SKM-1 treated with dmso at 0.1 percent for 144 hours (cell line): ENCODE measurements at regions not wholly inside any gene's neighbourhood (a gene's known extent, or its start where the extent isn't known, plus 50 kb on each side); places are given as distances from the start of the nearest gene placed in this dataset.

Source experiments
- DNase-seq: peaks from one replicate; lab custom pipeline; 2025; ENCODE audit not compliant: unreplicated experiment; lab: John Stamatoyannopoulos, UW

DNA sequence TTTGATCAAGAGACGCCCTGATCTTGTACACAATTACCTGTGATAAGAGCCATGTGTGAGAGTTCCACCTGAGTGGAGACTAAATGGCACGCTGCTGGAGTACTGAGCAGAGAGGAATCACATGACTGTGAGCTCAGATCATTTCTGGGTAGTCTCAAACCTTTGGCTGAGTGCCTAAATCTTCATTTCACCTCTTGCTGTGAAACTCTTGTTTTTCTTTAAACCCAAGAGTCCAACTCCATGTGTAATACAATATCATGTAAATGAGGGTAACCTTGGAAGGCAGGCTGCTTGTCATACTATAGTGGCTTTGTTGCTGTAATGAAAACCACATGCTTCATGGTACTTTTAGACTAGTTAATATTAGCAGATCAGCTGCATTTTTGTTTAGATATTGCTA, 156.9 kb downstream of the CAND1 start:
- no peak for DNase-seq

DNA sequence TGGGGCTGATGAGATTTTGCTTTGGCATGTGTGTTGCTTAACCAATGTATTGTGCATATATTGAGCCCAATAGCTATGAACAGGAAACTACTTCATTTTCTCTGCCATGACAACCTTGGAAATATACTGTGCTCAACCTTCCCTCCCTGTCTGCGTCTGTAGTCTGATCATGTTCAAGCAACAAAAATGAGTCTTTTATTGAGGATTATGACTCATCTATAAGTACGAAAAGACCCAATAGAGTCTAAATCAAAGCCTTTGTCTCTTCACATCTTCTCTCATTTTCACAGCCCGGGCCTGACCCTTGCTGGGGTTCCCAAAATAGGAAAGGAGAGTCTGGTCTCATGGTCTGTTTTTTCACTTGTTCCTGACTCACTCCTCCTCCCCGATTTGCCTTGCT, 158.2 kb downstream of the CAND1 start:
- DNase-seq = no peak

DNA sequence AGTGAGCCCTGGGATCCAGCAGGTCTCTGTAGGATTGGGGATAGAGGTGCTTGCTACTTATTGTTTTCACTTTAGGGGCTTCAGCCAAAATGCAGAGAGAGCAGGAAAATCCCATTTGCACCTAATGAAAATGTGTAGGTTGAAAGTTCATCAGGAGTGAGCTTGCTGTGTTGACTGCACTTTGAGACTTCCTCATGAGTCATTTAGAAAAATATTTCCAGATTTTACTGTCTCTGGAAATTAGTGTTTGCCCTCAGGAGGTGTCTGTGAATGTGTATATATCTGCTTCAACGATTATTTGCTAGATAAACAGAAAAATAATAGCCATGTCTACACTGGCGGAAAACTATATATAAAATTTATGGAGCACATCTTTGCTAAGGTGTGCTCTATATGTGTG, 159.3 kb downstream of the CAND1 start:
- DNase-seq = no peak

DNA sequence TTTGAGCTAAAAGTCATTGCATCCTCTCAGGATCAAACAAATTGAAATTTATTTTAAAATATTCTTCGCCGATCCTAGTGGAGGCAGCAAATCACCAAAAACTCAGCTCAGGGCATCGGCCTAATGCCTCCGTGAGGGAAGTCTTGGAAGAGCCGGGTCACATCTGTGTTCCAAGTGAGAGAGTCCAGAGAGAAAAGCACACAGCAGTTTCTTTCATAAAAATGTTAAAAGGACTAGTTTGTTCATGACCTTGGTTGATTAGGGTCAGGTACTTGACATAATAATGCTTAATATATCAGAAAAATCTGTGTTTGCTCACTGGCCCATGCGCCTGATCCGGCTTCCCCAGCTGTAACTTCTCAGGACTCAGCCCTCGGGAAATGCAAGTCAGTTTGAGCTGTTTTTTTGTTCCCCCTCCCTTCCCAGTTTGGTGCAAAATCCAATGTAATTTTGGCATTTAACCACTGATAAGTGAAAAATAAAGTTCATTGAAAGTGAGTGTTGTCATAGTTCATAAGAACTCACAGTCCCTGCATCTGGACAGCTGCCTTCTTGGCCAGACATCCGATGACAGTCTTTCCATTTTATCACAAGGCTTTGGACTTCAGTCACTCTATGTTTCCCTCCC, 161.7 kb downstream of the CAND1 start:
- no peak for DNase-seq

DNA sequence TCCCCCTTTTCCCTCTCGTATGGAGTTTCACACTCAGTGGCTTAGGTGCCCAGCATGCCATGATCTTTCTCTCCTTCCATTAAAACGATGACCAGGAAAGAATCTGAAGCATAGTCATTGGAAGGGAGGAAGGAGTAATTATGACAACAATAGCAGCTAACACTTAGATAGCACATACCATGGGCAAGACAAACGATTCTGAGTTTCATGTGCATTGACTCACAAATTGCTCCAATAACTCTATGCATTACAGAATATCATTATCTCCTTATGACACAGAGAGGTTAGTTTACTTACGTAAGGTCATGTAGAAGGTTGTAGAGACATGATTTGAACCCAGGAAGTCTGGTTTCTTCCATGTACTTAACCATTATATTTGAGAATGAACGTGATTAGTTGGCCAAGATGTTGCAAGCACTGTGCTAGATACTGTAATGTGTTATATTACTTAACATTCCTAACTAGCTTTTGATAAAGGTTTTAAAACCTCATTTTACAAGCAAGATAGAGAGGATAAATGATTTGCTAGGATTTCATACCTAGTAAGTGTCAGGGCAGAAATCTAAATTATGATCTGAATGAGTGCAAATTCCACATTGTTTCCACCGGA, 162.4 kb downstream of the CAND1 start:
- DNase-seq = no peak

DNA sequence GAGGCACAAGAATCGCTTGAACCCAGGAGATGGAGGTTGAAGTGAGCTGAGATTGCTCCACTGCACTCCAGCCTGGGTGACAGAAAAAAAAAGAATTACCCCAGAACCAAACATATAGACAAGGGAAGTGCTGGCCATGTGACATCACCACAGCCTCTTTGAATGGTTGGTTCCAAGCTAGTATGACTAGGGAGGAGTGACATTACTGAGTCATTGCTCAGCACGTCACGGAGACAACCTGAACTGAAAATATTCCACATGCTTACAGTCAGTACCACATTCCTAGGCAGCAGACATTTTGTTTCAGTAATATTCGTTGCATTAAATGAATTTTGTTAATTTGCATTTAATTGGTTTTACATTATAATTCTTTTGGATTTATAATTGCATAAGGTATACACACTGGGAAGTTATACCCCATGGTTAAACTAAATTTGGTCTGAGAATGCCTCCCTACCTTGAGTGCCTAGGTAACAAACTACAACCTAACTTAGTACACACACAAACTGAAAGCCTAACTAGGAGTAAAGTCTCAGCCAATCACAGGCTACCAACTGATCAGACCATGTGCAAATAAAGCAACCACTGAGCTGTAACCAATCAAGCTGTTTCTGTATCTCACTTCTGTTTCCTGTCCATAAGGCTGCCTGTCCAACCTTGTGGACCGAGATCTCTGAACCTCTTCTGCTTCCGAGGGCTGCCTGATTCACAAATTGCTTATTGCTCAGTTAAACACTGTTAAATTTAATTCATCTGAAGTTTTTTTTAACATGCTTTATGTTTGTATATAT, 164.4 kb downstream of the CAND1 start:
- DNase-seq = no peak

DNA sequence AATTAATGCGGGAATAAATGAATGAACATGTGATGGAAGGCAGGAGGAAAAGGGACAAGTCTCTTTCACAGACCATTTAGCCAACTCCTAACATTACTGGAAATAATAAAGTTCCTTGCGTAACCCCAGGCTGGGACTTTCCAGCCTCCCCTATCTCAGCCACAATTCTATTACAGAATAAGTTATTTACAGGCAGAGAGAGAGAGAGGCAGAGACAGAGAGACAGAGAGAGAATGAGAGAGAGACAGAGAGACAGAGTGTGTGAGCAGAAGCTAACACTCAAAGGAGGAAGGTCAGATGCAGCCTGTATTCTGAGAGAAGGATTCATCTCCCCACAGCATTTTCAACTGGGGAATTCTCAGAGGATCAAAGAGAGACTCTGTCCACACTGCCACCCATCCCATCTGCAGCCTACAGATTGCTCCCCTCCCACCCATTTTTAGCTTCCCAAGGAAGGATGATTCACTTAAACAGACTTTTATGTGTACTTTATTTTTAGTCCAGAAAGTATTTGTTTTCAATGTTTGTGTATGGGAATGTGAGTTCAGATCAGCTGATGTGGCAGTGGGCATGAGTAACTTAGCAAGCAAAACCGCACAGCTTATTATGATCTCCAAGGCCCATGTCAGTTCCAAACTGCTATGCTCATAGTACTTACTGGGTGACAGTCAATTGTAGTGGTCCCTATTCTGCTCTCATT, 165.7 kb downstream of the CAND1 start:
- DNase-seq = no peak

DNA sequence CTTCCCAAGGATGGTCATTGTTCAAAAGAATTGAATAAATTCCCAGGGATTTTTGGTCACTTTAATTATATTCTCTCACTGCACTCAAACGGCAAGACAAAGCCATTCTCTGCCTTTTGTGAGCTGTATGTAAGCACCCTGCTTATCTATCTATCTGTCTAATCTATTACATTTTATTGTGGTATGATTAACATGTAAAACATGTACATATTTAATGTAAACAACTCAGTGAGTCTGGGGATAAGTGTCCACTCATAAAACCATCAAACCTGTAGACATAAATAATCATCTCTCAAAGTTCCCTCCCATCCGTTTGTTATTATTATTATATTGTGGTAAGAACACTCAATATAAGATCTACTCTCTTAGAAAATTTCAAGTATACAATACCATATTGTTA, 167.1 kb downstream of the CAND1 start:
- DNase-seq = no peak

DNA sequence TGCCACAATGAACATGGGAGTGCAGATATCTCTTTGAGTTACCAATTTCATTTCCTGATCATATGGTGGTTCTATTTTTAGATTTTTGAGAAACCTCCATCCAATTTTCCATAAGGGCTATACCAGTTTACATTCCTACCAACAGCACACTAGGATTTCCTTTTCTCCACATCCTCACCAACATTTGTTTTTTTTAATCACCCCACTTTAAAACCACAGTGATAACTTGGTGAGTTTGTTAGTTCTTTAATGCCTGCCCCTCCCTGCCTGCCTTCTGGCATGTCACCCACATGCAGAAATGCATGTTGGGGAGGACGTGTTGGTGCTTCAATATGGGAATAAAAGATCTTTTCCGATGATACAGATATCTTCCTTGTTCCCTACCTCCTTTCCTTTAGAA, 167.9 kb downstream of the CAND1 start:
- DNase-seq = no peak

DNA sequence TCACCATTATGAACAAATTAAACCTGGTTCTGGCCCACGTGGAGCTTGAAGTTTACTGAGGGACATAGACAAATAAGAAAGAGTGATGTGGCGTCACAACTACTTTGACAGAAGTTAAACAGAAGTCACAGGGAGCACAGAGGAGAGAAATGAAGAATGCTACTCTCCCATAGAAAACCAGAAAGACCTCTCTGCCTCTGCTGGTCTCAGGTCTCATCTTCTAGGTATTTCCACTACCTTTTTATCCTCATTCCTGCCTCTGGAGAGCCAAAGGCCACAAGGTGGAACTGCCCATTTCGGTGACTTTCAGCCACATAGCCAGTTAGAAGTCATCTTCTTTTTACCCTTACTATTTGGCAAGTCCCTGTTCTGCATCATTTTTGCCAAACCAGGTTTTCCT, 170.5 kb downstream of the CAND1 start:
- DNase-seq = no peak

DNA sequence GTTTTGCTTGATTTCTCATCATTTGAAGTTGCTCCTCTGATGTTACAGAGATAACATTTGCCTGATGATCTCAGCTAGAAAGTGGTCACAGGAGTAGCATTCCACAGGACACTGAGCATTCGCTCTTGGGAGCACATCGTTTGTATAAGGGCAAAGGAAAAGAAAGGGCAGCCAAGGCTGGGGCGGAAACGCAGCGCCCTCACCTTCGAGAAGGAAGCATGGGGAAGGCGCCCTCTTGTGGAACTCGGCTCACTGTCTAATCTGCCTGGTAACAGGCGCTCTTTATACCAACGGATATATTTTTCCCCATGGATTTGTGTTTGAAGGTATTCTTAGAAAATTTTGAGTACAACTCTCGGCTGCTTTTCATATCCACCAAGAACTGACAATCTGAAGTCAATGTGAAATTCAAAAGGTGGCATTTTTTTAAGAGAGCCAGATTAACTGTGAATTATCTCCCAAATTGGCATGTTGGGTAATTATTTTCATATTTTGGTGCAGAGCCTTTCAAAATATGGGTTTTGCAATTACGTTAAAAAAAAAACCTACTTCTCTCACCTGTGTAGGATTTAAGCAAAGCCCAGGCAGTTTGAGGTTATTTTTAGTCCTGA, 172.7 kb downstream of the CAND1 start:
- DNase-seq = no peak

DNA sequence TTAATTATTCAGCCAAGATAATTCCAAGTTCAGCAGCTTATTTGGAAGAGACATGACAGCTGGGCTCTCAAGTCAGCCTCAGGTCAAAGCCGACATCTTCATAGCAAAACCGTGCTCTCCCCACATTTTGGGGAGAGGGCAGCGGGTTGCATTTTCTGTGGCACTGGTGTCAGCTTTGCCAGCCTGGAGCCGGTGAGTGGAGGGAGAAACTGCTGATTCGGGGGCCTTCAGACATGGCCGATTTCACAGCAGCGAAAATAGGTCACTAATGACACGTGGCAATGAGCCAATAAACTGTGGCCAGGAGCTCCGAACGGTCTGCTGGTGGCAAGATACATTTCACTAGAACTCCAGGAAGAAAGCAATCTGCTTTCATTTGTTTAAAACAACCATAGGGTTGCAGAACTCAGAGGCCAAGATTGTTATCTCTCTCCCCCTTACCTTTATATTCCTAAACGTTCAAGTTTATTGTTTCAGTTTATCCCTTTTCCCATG, 173.2 kb downstream of the CAND1 start:
- DNase-seq = no peak

DNA sequence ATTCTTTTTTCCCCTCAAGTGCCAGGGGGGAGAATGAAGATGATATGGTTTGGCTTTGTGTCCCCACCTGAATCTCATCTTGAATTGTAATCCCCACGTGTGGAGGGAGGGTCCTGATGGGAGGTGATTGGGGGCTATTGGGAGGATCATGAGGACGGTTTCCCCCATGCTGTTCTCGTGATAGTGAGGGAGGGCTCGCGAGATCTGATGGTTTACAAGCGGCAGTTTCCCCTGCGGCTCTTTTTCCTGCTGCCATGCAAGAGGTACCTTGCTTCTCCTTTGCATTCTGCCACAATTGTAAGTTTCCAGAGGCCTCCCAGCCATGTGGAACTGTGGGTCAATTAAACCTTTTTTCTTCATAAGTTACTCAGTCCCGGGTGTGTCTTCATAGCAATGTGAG, 173.7 kb downstream of the CAND1 start:
- DNase-seq = no peak

DNA sequence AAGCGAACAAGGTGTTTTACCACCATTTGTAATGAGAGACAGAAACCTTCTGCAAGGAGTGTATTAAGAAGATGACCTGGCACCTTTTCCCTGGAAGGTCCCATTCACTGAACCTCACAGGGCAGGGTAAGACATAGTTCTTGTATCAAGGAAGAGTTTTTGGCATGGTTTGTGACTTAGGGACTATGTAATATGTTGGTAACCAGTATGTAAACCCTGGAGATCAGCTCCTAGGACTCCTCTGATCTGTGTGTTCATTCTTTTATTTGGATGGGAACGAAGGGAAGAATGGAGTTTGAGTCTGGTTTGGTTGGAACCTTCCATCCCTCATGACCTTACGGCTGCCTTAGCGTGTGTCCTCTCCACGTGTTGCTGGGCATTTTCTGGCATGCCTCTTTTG, 175.4 kb downstream of the CAND1 start:
- DNase-seq = no peak

DNA sequence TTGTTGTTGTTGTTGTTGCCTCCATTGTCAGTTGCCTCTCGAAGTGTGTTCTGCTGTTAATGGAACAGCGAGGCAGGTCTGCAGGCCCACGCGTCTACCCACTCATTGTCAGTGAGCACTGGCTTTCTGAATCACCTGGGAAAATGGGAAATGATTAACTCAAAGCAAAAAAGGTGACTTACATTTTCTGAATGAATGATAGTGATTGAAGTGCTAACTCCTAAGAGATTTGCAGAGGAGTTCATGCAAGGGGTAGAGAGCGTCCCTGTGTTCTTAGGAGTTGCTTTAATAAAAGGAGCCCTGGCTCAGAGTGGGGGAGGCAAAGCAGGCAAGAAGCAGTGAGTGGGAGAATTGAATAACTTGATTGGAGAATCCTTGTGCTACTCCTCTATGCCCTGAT, 177.6 kb downstream of the CAND1 start:
- DNase-seq = no peak

DNA sequence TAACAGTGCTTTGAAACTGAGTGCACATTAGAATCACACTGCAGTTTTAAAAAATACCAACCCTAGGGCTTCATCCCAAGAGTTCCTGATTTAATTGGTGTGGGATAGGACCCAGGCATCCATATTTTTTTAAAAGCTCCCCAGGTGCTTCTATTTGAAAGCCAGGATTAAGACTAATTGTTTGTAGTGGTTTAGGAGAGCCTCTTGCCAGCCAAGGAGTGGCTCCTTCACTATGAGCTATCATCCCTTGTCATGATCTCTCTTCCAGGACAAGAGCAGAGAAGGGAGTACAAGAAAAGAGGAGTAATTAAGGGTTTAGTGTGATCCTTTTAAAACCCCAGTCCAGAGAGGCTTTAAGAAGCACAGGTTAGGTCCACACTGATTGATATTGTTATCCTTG, 178.0 kb downstream of the CAND1 start:
- DNase-seq = no peak

DNA sequence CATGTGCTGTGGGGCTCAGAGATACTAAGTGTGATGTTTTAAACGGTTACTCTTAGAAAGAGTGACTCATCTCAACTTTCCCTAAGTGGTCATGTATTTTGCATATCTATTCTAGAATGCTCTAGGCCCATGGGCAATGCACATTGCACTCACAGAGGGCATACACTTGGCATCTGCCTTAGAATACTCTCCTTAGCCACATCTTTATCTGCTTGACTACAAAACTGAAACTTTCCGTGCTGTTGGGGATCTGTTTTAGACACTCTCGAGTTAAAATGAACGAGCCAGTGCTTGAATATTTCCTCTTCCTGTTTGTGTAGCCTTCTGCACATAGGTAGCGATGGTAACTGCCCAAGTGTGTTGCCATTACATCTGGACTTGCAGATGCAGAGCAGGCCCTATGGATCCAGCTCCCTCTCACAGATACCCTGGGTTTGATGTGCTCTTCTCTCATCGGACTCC, 180.5 kb downstream of the CAND1 start:
- DNase-seq = no peak

DNA sequence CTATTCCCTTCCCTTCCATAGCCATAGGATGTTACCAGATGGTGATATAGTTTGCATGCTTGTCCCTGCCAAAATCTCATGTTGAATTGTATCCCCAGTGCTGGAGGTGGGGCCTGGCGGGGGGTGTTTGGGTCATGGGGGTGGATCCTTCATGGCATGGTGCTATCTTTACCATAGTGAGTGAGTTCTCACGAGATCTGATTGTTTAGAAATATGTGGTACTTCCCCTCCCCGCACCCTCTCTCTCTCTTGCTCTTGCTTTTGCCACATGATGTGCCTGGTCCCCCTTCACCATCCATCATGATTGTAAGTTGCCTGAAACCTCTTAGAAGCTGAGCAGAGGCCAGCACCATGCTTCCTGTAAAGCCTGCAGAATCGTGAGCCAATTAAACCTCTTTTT, 181.3 kb downstream of the CAND1 start:
- no peak for DNase-seq

DNA sequence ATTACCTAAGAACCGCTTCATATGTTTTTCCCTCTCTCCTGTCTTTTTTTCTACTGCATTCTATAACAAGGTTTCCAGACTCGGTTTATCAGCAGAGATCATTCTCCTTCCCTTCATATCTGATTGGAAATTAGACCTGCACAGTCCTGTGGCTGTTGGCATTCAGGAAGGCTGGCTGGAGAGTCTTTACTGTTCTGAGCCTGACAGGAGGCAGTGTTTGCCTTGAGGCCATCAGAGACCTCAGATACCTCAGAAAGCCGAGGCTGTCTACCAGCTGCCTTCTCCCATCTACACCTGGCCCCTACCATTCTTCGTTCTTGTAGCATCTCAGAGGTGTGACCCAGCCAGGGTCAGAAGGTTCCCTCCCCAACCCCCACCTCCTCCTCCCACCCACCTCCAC, 182.0 kb downstream of the CAND1 start:
- no peak for DNase-seq

DNA sequence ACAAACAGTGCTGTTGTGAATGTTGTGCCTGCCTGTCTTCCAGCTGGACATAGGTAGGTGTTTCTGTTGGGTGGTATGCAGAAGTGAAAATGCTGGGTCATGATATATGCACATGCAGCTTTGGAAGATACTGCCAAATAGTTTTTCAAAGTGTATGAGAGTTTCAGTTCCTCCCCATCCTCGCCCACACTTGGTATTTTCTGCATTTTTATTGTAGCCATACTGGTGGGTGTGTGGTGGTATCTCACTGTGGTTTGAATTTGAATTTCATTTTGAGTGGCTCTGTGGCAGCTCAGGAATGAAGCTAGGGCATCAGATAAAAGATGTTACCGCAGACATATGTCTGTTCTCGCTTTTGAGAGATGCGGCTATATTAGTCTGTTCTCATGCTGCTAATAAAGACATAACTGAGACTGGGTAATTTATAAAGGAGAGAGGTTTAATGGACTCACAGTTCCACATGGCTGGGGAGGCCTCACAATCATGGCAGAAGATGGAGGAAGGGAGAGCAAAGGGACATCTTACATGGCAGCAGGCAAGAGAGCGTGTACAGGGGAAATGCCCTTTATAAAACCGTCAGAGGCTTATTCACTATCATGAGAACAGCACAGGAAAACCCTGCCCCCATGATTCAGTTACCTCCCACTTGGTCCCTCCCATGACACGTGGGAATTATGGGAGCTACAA, 183.1 kb downstream of the CAND1 start:
- no peak for DNase-seq

DNA sequence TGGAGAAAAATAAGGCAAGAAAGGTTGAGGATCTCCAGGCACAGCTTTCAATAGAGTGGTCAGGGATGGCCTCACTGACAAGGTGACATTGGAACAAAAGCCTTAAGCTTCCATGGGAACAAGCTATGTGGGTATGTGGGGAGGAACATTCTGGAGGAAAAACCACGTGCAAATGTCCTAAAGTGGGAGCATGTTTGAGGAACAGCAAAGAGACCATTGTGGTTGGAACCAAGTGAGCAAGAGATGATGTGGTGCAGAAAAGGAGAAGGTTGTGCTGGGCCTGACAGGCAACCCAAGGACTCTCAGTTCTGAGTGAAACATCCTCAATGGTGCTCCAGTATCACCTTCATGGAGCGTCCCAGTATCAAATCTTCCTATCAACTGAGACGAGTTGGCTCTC, 184.0 kb downstream of the CAND1 start:
- no peak for DNase-seq
